ENCODE measurements at regions not wholly inside any gene's neighbourhood (a gene's known extent, or its start where the extent isn't known, plus 50 kb on each side); places are given as distances from the start of the nearest gene placed in this dataset.

- TF ChIP-seq CTCF (IDR thresholded peaks at IDR 0.05): no peak
- TF ChIP-seq POLR2A (IDR thresholded peaks at IDR 0.05): no peak
Observed at GRCh38 chr2:196247976-196248280, 76.5 kb upstream of the STK17B start.
